Prostate gland (tissue), 2 donors: ENCODE measurements at regions not wholly inside any gene's neighbourhood (a gene's known extent, or its start where the extent isn't known, plus 50 kb on each side); places are given as distances from the start of the nearest gene placed in this dataset.

Experiments used
- DNase-seq: peaks from one replicate; pipeline ENCODE4 v3.0.0-alpha.2; 2019; ENCODE audit warnings: low spot score
- H3K27ac ChIP-seq, 2 donors: fragments of 200-600 bp; sonication (generic); 2 replicates each; pipeline ENCODE4 v1.5.1; 2017 to 2019
- H3K27me3 ChIP-seq: fragments of 200-600 bp; sonication (generic); replicated peaks from 2 replicates; pipeline ENCODE4 v1.5.1; 2019; ENCODE audit not compliant: insufficient read depth
- H3K36me3 ChIP-seq, 2 donors: fragments of 200-600 bp; sonication (generic); 1 replicate in 1 of 2; 2 replicates in 1 of 2; pipeline versions ENCODE4 v1.5.1 to v1.8.1; 2017 to 2019
- H3K4me1 ChIP-seq: fragments of 200-600 bp; sonication (generic); replicated peaks from 2 replicates; pipeline ENCODE4 v1.5.1; 2019
- H3K4me3 ChIP-seq, 2 donors: fragments of 200-600 bp; sonication (generic); 2 replicates each; pipeline ENCODE4 v1.5.1; 2017 to 2019
- H3K9me3 ChIP-seq: fragments of 200-600 bp; sonication (generic); 2 replicates; pipeline ENCODE4 v1.5.1; 2017
- POLR2A ChIP-seq: fragments of 450-650 bp; IDR thresholded peaks from one replicate; pipeline ENCODE4 v1.6.1; 2016; ENCODE audit warnings: antibody characterized with exemption, mild to moderate bottlenecking
- POLR2AphosphoS5 ChIP-seq: sonication (generic); formaldehyde crosslinking; IDR thresholded peaks from one replicate; pipeline ENCODE4 v1.6.1; 2017; ENCODE audit warnings: antibody characterized with exemption
- WGBS: methylation state at CpG from one replicate; pipeline ENCODE4 v1.1.5; 2018; 5-methylcytosine and 5-hydroxymethylcytosine counted together
- intact Hi-C: fragments of 100-400 bp; cut with DNase I; formaldehyde crosslinking; loops from one replicate; pipeline ENCODE4 v1.14.2; 2022
- TF ChIP-seq, protein P1 (sequence below), 4 experiments: fragments of 200-600 bp in 2 of 4; fragments of 450-650 bp in 2 of 4; sonication (generic) in 2 of 4; IDR thresholded peaks; 1 replicate in 3 of 4; 2 replicates in 1 of 4; pipeline ENCODE4 v1.5.1; 2016 to 2019; ENCODE audit warnings: antibody characterized with exemption in 4 of 4, mild to moderate bottlenecking in 2 of 4, moderate library complexity in 2 of 4

DNA sequence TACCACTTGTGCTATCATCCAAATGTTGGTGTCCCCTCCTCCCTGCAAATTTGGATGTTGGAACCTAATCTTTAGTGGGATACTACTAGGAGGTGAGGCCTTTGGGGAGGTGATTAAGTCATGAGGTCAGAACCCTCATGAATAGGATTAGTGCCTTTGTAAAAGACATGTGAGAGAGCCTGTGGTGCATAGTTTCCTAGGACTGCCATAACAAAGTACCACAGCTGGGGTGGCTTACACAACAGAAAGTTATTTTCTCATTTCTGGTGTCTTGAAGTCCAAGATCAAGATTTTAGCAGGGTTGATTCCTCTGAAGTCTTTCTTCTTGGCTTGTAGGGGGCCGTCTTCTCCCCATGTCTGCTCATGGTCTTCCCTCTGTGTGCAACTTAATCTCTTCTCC lies 562.6 kb upstream of the ARGLU1 start:
- Histone ChIP-seq H3K4me1 (no peaks in the 10 kb centered on the region), H3K4me3 (no peak overlapping the region), H3K9me3 (no peaks in the 10 kb centered on the region), H3K27ac (no peak overlapping the region), H3K27me3 (no peaks in the 10 kb centered on the region), H3K36me3 (no peaks in the 10 kb centered on the region)
- intact Hi-C loops, result loop anchor here (10.0 kb wide), 1 partner anchor 596 kb away; the partner anchor contains the start of gene EFNB2
- 100% methylated on average over 1 of the region's 1 CpG for WGBS
- no peak for TF ChIP-seq POLR2A
- TF ChIP-seq, protein P1, sequence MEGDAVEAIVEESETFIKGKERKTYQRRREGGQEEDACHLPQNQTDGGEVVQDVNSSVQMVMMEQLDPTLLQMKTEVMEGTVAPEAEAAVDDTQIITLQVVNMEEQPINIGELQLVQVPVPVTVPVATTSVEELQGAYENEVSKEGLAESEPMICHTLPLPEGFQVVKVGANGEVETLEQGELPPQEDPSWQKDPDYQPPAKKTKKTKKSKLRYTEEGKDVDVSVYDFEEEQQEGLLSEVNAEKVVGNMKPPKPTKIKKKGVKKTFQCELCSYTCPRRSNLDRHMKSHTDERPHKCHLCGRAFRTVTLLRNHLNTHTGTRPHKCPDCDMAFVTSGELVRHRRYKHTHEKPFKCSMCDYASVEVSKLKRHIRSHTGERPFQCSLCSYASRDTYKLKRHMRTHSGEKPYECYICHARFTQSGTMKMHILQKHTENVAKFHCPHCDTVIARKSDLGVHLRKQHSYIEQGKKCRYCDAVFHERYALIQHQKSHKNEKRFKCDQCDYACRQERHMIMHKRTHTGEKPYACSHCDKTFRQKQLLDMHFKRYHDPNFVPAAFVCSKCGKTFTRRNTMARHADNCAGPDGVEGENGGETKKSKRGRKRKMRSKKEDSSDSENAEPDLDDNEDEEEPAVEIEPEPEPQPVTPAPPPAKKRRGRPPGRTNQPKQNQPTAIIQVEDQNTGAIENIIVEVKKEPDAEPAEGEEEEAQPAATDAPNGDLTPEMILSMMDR (IDR thresholded peaks at IDR 0.05), result no peak
- TF ChIP-seq POLR2AphosphoS5, result no peak
- no peak for DNase-seq

DNA sequence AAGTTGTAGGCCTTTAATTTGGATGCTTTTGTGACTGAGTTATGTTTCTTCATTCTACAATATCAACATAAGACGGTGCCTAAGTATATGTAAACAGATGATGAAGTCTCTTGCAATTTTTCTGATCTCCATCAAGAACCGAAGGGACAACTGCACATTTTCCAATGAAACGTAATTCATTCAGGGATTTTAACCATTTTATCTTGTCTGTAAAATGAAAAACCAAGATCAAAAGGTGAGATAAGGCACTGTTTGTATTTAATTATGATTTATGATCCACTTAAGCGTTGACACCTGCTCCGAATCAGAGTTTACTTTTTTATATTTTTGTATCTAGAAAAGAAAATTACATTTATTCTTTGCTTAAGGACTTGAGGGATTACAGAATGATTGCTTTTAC lies 556.8 kb upstream of the ARGLU1 start:
- no peaks in the 10 kb centered on the region for H3K27me3 ChIP-seq
- TF ChIP-seq POLR2A, result no peak
- TF ChIP-seq, protein P1 (IDR thresholded peaks at IDR 0.05), result no peak
- no peak for TF ChIP-seq POLR2AphosphoS5
- DNase-seq, result no peak
- no peaks in the 10 kb centered on the region for H3K36me3 ChIP-seq
- no peak overlapping the region for H3K27ac ChIP-seq
- 34% methylated on average over 5 of the region's 5 CpGs for WGBS
- no peaks in the 10 kb centered on the region for H3K4me1 ChIP-seq
- no peak overlapping the region for H3K4me3 ChIP-seq
- H3K9me3 ChIP-seq, result no peaks in the 10 kb centered on the region
- intact Hi-C loops, result loop anchor here (10.0 kb wide), 2 partner anchors 210 to 490 kb away; no protein-coding TSS in a partner anchor

DNA sequence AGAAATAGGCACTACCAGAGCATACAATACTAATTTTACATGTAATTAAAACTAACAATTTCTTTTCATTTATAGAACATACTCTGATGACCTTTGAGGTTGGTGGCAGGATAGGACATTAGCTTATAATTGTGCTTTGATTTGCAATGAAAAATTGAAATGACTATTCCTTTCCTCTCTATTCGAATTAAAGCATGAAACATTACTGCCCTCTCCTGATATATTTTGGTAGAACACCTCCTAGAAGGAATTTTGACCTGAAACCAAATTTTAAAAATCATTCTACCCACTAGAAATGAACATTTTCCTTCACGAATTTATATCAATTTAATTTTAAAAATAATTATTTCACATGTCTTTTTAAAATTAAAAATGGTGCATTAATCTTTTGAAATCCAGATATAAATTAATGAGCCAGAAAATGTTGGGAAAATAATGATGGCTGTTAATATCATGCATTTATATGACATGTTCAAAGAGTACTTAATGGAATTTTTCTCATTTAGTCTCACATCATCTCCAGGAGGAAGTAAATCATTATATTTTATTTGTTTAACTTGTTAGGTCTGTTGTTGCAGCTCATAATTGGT lies 556.3 kb upstream of the ARGLU1 start:
- DNase-seq, result no peak
- H3K36me3 ChIP-seq, result no peaks in the 10 kb centered on the region
- H3K4me1 ChIP-seq, result no peaks in the 10 kb centered on the region
- H3K27me3 ChIP-seq, result no peaks in the 10 kb centered on the region
- no peak overlapping the region for H3K27ac ChIP-seq
- no peak overlapping the region for H3K4me3 ChIP-seq
- intact Hi-C loops, result loop anchor here (10.0 kb wide), 2 partner anchors 209 to 489 kb away; no protein-coding TSS in a partner anchor
- no peaks in the 10 kb centered on the region for H3K9me3 ChIP-seq
- 3% methylated on average over 2 of the region's 2 CpGs for WGBS
- TF ChIP-seq, protein P1 (IDR thresholded peaks at IDR 0.05), result peak in 3 of 4 experiments; percentile 9 to 63 (median 47)
- TF ChIP-seq POLR2A, result no peak
- TF ChIP-seq POLR2AphosphoS5, result no peak

DNA sequence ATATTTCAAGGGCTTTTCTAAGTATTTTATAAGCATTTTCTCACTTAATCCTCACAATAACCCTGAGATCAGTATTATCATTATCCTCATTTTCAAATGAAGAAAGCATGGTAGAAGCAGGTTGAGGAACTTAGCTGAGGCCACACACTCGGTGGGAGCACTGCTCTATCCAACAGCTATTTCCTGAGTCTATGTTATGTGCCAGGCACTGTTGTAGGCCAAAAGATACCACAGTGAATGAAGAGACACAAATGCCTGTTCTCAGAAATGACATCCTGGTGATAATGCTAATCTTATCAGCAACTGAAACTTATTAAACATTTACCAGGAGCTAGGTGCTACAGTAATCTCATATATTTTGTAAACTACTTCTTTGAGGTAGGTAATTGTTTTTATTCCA lies 553.9 kb upstream of the ARGLU1 start:
- Histone ChIP-seq H3K4me1 (no peaks in the 10 kb centered on the region), H3K27me3 (no peaks in the 10 kb centered on the region), H3K4me3 (no peak overlapping the region), H3K27ac (no peak overlapping the region), H3K36me3 (no peaks in the 10 kb centered on the region), H3K9me3 (no peaks in the 10 kb centered on the region)
- DNase-seq, result no peak
- TF ChIP-seq, protein P1 (IDR thresholded peaks at IDR 0.05), result no peak
- TF ChIP-seq POLR2AphosphoS5 (no peak), POLR2A (no peak)
- intact Hi-C loops, result loop anchor here (10.0 kb wide), 2 partner anchors 207 to 487 kb away; no protein-coding TSS in a partner anchor
- WGBS, result 79% methylated on average over 1 of the region's 1 CpG
